K562 (cell line): ENCODE measurements at regions not wholly inside any gene's neighbourhood (a gene's known extent, or its start where the extent isn't known, plus 50 kb on each side); places are given as distances from the start of the nearest gene placed in this dataset.
"Not testable (repeated sequence)": the region's sequence is repeated elsewhere in the genome, so short reads cannot be mapped to it uniquely, and the experiment has no call there.

Source experiments
- ATAC-seq: fragments of 200-7000 bp; cut with Tn5 transposase; 3 replicates; pipeline ENCODE4 v1.9.1; 2020; ENCODE audit warnings: moderate library complexity
- BruUV-seq: library from RNA; stranded (reverse); fragments of 400-500 nt; replicated peaks from 2 replicates; lab custom pipeline; 2021; lab: Mats Ljungman, UMichigan
- CTCF ChIA-PET: fragments of 300-600 bp; formaldehyde crosslinking; extraction: SDS; loops from one replicate; lab custom pipeline; 2021; ENCODE audit warnings: low intra/inter-chr PET ratio; lab: Yijun Ruan, JAX
- POLR2A ChIA-PET: fragments of 300-600, 350-650 bp; sonication (Branson Sonifier 250); formaldehyde crosslinking; extraction: SDS; loops from one replicate; lab custom pipeline; 2021; ENCODE audit warnings: antibody characterized with exemption, inconsistent platforms; lab: Yijun Ruan, JAX
- DNase-seq, 4 experiments: peaks; one replicate each; pipeline versions ENCODE4 v3.0.0 to v3.0.0-alpha.2; 2011 to 2018; ENCODE audit warnings: low spot score in 3 of 4, mixed read lengths in 3 of 4; ENCODE audit errors: extremely low read depth in 1 of 4
- FAIRE-seq: peaks from 2 replicates; lab custom pipeline; 2011; peaks lifted over from hg19 to GRCh38; lab: Jason Lieb, UNC
- H2AFZ ChIP-seq: 2 replicates; pipeline ENCODE4 v1.6.0; 2011; ENCODE audit warnings: low read depth, low read length, control low read depth, inconsistent platforms
- H3K27ac ChIP-seq: fragments of 200-600 bp; 3 replicates; pipeline ENCODE4 v1.8.0; 2011; ENCODE audit warnings: low read depth, mild to moderate bottlenecking, control low read depth, inconsistent platforms, low read length, moderate library complexity, mixed read lengths; ENCODE audit errors: extremely low read depth
- H3K27me3 ChIP-seq, 2 experiments: fragments of 300-600 bp in 1 of 2; 2 replicates in 1 of 2; 3 replicates in 1 of 2; pipeline versions ENCODE4 v1.6.0 to v1.8.0; 2011; ENCODE audit warnings: inconsistent platforms in 2 of 2, low read length in 2 of 2, mild to moderate bottlenecking in 1 of 2, mixed read lengths in 1 of 2, moderate library complexity in 1 of 2; ENCODE audit not compliant: control insufficient read depth in 2 of 2, insufficient read depth in 2 of 2
- H3K36me3 ChIP-seq: fragments of 300-600 bp; 3 replicates; pipeline ENCODE4 v1.8.0; 2011; ENCODE audit warnings: mild to moderate bottlenecking, low read length, inconsistent platforms; ENCODE audit not compliant: control insufficient read depth, insufficient read depth
- H3K4me1 ChIP-seq, 2 experiments: fragments of 200-600 bp in 1 of 2; replicated peaks in 1 of 2; 2 replicates in 1 of 2; 3 replicates in 1 of 2; pipeline versions ENCODE4 v1.5.1 to v1.8.0; 2011; ENCODE audit warnings: inconsistent platforms in 2 of 2, low read length in 2 of 2, mild to moderate bottlenecking in 1 of 2, mixed read lengths in 1 of 2, moderate library complexity in 1 of 2; ENCODE audit not compliant: control insufficient read depth in 2 of 2, insufficient read depth in 2 of 2
- H3K4me2 ChIP-seq: 2 replicates; pipeline ENCODE4 v1.6.1; 2011; ENCODE audit warnings: low read length, control low read depth, inconsistent platforms, mixed read lengths; ENCODE audit not compliant: insufficient read depth
- H3K4me3 ChIP-seq: fragments of 200-600 bp; sonication (generic), shearing (Covaris generic); 2 replicates; pipeline ENCODE4 v1.5.1; 2016; ENCODE audit warnings: control low read depth, inconsistent platforms
- H3K79me2 ChIP-seq: fragments of 200-600 bp; 3 replicates; pipeline ENCODE4 v1.8.0; 2011; ENCODE audit warnings: low read length, inconsistent platforms; ENCODE audit not compliant: control insufficient read depth, insufficient read depth
- H3K9ac ChIP-seq, 2 experiments: 2 replicates each; pipeline versions ENCODE4 v1.6.0 to v1.6.1; 2011; ENCODE audit warnings: low read depth in 2 of 2, low read length in 2 of 2, control low read depth in 1 of 2, inconsistent platforms in 1 of 2, mild to moderate bottlenecking in 1 of 2, mixed read lengths in 1 of 2; ENCODE audit not compliant: insufficient read depth in 1 of 2
- H3K9me1 ChIP-seq: one replicate; pipeline ENCODE4 v1.6.0; 2011; ENCODE audit warnings: inconsistent platforms, mild to moderate bottlenecking, low read length, moderate library complexity; ENCODE audit not compliant: control insufficient read depth, insufficient read depth
- H3K9me3 ChIP-seq: replicated peaks from 2 replicates; pipeline ENCODE4 v1.5.1; 2011; ENCODE audit warnings: low read depth, low read length, inconsistent platforms; ENCODE audit not compliant: control insufficient read depth, insufficient read depth
- H4K20me1 ChIP-seq: replicated peaks from 2 replicates; pipeline ENCODE4 v1.6.1; 2011; ENCODE audit warnings: low read length, inconsistent platforms, mixed read lengths; ENCODE audit not compliant: control insufficient read depth, insufficient read depth
- DMBX1 ChIP-seq: fragments of 250-450 bp; sonication (Bioruptor Pico); IDR thresholded peaks from 2 replicates; pipeline ENCODE4 v1.8.0; 2022; ENCODE audit warnings: inconsistent platforms, mild to moderate bottlenecking, moderate library complexity, borderline replicate concordance
- KLF6 ChIP-seq: fragments of 250-450 bp; sonication (Bioruptor Pico); IDR thresholded peaks from 2 replicates; pipeline ENCODE4 v1.4.0; 2020; ENCODE audit warnings: mild to moderate bottlenecking, moderate library complexity, borderline replicate concordance
- L3MBTL2 ChIP-seq: fragments of 450-650 bp; IDR thresholded peaks from 2 replicates; pipeline ENCODE4 v1.6.1; 2016; ENCODE audit warnings: mild to moderate bottlenecking, moderate library complexity
- NEUROD1 ChIP-seq: fragments of 150-350 bp; IDR thresholded peaks from 2 replicates; pipeline ENCODE4 v1.6.1; 2014; ENCODE audit warnings: borderline replicate concordance, low read length, low read depth; ENCODE audit not compliant: partially characterized antibody
- SMAD4 ChIP-seq: fragments of 250-450 bp; sonication (Bioruptor Pico); conservative IDR thresholded peaks from 2 replicates; pipeline ENCODE4 v1.8.0; 2021; ENCODE audit warnings: inconsistent platforms, mild to moderate bottlenecking, moderate library complexity
- TEAD1 ChIP-seq, 2 experiments: fragments of 450-650 bp in 1 of 2; sonication (generic) in 1 of 2; formaldehyde crosslinking; IDR thresholded peaks; 2 replicates each; pipeline versions ENCODE4 v1.4.0 to v1.8.0; 2020 to 2022; ENCODE audit warnings: mild to moderate bottlenecking in 2 of 2, missing genetic modification reagents in 1 of 2
- ZBTB17 ChIP-seq: fragments of 450-650 bp; formaldehyde crosslinking; IDR thresholded peaks from 2 replicates; pipeline ENCODE4 v1.4.0; 2020; ENCODE audit warnings: mild to moderate bottlenecking
- ZFP1 ChIP-seq: fragments of 450-650 bp; formaldehyde crosslinking; IDR thresholded peaks from 2 replicates; pipeline ENCODE4 v1.4.0; 2020; ENCODE audit warnings: mild to moderate bottlenecking, mixed read lengths
- ZNF23 ChIP-seq: fragments of 250-450 bp; sonication (Bioruptor Pico); IDR thresholded peaks from 2 replicates; pipeline ENCODE4 v1.4.0; 2020; ENCODE audit warnings: mild to moderate bottlenecking
- ZNF583 ChIP-seq: fragments of 250-450 bp; sonication (Bioruptor Pico); IDR thresholded peaks from 2 replicates; pipeline ENCODE4 v1.4.0; 2020
- ZNF707 ChIP-seq: fragments of 250-450 bp; sonication (Bioruptor Pico); conservative IDR thresholded peaks from 2 replicates; pipeline ENCODE4 v1.8.0; 2022; ENCODE audit warnings: inconsistent platforms, mild to moderate bottlenecking, moderate library complexity
- WGBS: fragments of 100-300 bp; shearing (Covaris generic); methylation state at CpG from one replicate; pipeline ENCODE4 v1.1.6; 2016; ENCODE audit warnings: low coverage, mixed read lengths; ENCODE audit not compliant: insufficient coverage; ENCODE audit errors: missing lambda C conversion rate; 5-methylcytosine and 5-hydroxymethylcytosine counted together
- in situ Hi-C: fragments of 300-500 bp; cut with MboI; formaldehyde crosslinking; loops from 4 replicates; pipeline ENCODE4 v1.15.0; 2018; ENCODE audit warnings: inconsistent platforms, mixed read lengths
- intact Hi-C: fragments of 100-400 bp; cut with micrococcal nuclease; formaldehyde crosslinking; loops from 2 replicates; pipeline ENCODE4 v1.14.2; 2022
- TF ChIP-seq, protein P1 (sequence below), 3 experiments: fragments of 200-800 bp in 1 of 3; sonication (Bioruptor generic) in 1 of 3; sonication (generic) in 1 of 3; formaldehyde crosslinking in 1 of 3; IDR thresholded peaks; 2 replicates each; pipeline versions ENCODE4 v1.6.1 to v1.8.0; 2016 to 2022; ENCODE audit warnings: mild to moderate bottlenecking in 2 of 3, missing compliant biosample characterization in 2 of 3, missing genetic modification characterization in 2 of 3, missing genetic modification reagents in 1 of 3
- TF ChIP-seq, protein P2 (sequence below): fragments of 250-450 bp; sonication (Bioruptor Pico); IDR thresholded peaks from 2 replicates; pipeline ENCODE4 v1.8.0; 2022; ENCODE audit warnings: moderate library complexity, mild to moderate bottlenecking, inconsistent platforms

DNA sequence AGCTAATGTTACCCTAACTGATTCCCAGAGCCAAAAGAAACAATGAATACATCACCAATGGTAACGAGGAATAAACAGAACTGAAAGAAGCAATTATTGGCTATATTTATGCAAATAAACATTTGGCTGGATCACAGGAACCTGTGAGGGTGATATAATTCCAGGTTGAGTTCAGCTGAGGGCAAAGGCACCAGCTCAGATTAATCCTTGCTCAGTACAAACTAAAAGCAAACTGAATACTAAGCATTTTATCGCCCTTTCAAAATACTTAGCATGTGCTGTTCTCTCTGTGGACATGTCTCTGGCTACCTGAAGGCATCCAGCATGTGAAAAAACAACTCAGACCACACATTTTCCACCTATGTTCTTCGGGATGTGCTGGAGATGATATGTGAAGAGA is 791.7 kb downstream of the METTL4 start (continued):
- no peak for TF ChIP-seq L3MBTL2
- TF ChIP-seq, all 486 proteins: peak for 0

DNA sequence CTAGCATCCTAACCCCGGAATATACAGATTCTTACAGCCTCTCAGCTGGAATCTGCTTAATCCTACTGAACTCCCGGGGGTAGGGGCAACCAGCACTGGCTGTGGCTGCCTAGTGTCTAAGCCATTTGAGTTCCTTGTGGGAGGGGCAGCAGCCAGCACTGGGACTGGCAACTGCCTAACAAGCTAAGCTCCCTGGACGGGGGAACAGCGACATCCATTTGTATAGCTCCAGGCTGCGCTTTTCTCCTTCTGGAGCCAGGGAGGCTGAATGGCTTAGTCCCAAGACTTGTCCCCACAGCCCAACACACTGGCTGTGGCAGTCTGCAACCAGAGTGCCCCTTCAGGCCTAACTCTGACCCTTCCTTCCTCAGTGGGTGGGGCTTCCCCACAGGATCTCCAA is 787.2 kb downstream of the METTL4 start:
- Histone ChIP-seq H3K36me3 (no peaks in the 10 kb centered on the region), H2AFZ (no peak overlapping the region), H3K9ac (no peak overlapping the region), H3K4me3 (no peak overlapping the region), H3K4me1 (no peaks in the 10 kb centered on the region), H3K27me3 (no peaks in the 10 kb centered on the region), H3K79me2 (no peaks in the 10 kb centered on the region), H3K27ac (no peak overlapping the region), H3K4me2 (no peak overlapping the region), H3K9me3 (no peaks in the 10 kb centered on the region), H3K9me1 (no peaks in the 10 kb centered on the region), H4K20me1 (no peaks in the 10 kb centered on the region)
- FAIRE-seq (no peak), ATAC-seq (no peak), DNase-seq (no peak)
- TF ChIP-seq NEUROD1: no peak
- CTCF ChIA-PET: no interaction called here
- intact Hi-C loops (no loop called here), in situ Hi-C loops (no loop called here)
- BruUV-seq: no TSS peak
- POLR2A ChIA-PET: no interaction called here
- 0% methylated on average over 5 of the region's 5 CpGs for WGBS

DNA sequence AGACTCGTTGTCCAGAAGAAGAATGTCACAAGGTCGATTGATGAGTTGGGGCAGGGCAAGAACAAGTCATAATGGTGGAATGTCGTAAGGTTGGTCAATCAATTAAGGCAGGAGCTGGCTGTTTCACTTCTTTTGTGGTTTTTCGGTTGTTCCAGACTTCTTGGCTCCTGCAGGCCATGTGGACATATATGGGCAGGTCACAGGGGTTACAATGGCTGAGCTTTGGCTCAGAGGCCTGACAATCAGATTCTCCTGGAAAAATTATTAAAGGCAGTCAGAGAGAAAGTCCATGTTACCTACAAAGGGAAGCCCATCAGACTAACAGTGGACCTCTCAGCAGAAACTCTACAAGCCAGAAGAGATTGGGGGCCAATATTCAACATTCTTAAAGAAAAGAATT is 785.3 kb downstream of the METTL4 start:
- 0% methylated on average over 4 of the region's 4 CpGs for WGBS
- in situ Hi-C loops: not testable (repeated sequence)

More for the DNA sequence above, 785.3 kb downstream of the METTL4 start:
- POLR2A ChIA-PET, H2AFZ ChIP-seq, H3K36me3 ChIP-seq, H3K27me3 ChIP-seq, H3K27ac ChIP-seq, H3K9ac ChIP-seq, FAIRE-seq, ATAC-seq, H3K4me2 ChIP-seq, H3K9me1 ChIP-seq, H3K79me2 ChIP-seq, H3K4me3 ChIP-seq, H3K4me1 ChIP-seq, H3K9me3 ChIP-seq, BruUV-seq, intact Hi-C loops, DNase-seq, H4K20me1 ChIP-seq, CTCF ChIA-PET: not testable (repeated sequence)
- TF ChIP-seq, protein P1, sequence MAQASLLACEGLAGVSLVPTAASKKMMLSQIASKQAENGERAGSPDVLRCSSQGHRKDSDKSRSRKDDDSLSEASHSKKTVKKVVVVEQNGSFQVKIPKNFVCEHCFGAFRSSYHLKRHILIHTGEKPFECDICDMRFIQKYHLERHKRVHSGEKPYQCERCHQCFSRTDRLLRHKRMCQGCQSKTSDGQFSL (CRISPR knock-in tag; IDR thresholded peaks at IDR 0.05): not testable (repeated sequence)
- TF ChIP-seq, protein P1 (tag; IDR thresholded peaks at IDR 0.05): peak in 1 of 2 experiments; percentile 55; a peak in 1 of 4 replicates
- TF ChIP-seq TEAD1 (CRISPR knock-in tag; IDR thresholded peaks at IDR 0.05) (peak in 1 of 2 experiments; percentile 62; a peak in 1 of 4 replicates), ZNF583 (CRISPR knock-in tag) (peak; percentile 66; the same call in 1 of the 2 replicates), DMBX1 (CRISPR knock-in tag) (peak; percentile 79; the same call in 1 of the 2 replicates), ZNF23 (CRISPR knock-in tag) (0 out of 2 replicates have a peak, but pooled peaks have one; percentile 47), KLF6 (peak; percentile 34; the same call in 1 of the 2 replicates), ZFP1 (CRISPR knock-in tag) (0 out of 2 replicates have a peak, but pooled peaks have one; percentile 18), SMAD4 (CRISPR knock-in tag) (0 out of 2 replicates have a peak, but pooled peaks have one; percentile 15), ZNF707 (CRISPR knock-in tag) (peak; percentile 49; the same call in 1 of the 2 replicates), ZBTB17 (CRISPR knock-in tag) (0 out of 2 replicates have a peak, but pooled peaks have one; percentile 29)
- TF ChIP-seq, protein P2, sequence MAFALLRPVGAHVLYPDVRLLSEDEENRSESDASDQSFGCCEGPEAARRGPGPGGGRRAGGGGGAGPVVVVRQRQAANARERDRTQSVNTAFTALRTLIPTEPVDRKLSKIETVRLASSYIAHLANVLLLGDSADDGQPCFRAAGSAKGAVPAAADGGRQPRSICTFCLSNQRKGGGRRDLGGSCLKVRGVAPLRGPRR (CRISPR knock-in tag): peak; percentile 63; the same call in 1 of the 2 replicates
